IMR-90 (cell line): ENCODE measurements at regions not wholly inside any gene's neighbourhood (a gene's known extent, or its start where the extent isn't known, plus 50 kb on each side); places are given as distances from the start of the nearest gene placed in this dataset.

ENCODE experiments used
- CEBPB ChIP-seq: IDR thresholded peaks from 2 replicates; pipeline ENCODE4 v1.6.1; 2012; ENCODE audit warnings: low read depth, low read length, improper control_type of control experiment
- CHD1 ChIP-seq: IDR thresholded peaks from 2 replicates; pipeline ENCODE4 v1.6.1; 2012; ENCODE audit warnings: low read depth, low read length, improper control_type of control experiment
- FOS ChIP-seq: fragments of 150-350 bp; IDR thresholded peaks from 2 replicates; pipeline ENCODE4 v1.6.1; 2016; ENCODE audit warnings: low read depth, low read length
- MXI1 ChIP-seq: IDR thresholded peaks from 2 replicates; pipeline ENCODE4 v1.6.1; 2012; ENCODE audit warnings: low read depth, mild to moderate bottlenecking, low read length, moderate library complexity, borderline replicate concordance
- POLR2A ChIP-seq: IDR thresholded peaks from 2 replicates; pipeline ENCODE4 v1.6.1; 2012; ENCODE audit warnings: mild to moderate bottlenecking, low read depth, low read length
- RAD21 ChIP-seq: IDR thresholded peaks from 2 replicates; pipeline ENCODE4 v1.6.1; 2012; ENCODE audit warnings: low read length, improper control_type of control experiment
- RCOR1 ChIP-seq: IDR thresholded peaks from 2 replicates; pipeline ENCODE4 v1.6.1; 2012; ENCODE audit warnings: mild to moderate bottlenecking, low read length, improper control_type of control experiment; ENCODE audit not compliant: insufficient replicate concordance
- RFX5 ChIP-seq: IDR thresholded peaks from 2 replicates; pipeline ENCODE4 v1.8.0; 2012; ENCODE audit warnings: low read depth, mild to moderate bottlenecking, low read length, moderate library complexity
- TF ChIP-seq, protein P1 (sequence below): conservative IDR thresholded peaks from 2 replicates; pipeline ENCODE4 v1.5.1; 2012; ENCODE audit warnings: mild to moderate bottlenecking, low read depth, low read length, improper control_type of control experiment
- TF ChIP-seq, protein P2 (sequence below): fragments of 150-350 bp; IDR thresholded peaks from 2 replicates; pipeline ENCODE4 v1.6.1; 2016; ENCODE audit warnings: low read depth, mild to moderate bottlenecking, low read length, moderate library complexity, borderline replicate concordance

DNA sequence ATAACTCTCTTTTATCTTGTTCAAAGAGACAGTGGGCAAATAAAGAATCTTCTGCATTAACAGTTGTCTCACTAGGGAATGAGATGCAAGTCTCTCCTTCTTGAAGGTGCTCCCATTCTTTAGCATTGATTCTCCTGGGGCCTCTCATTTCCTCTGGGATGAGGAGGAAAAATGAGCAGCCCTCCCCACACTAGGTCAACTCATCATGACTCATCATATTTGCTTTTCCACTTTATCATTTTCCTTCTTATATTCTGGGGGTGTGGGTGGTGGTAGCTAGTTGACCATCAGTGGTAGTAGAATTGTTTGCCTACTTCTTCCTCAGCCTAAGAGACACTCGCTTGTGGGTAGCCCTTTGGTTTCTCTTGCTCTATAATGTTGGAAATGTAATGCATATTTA, 182.0 kb upstream of the C1orf87 start:
- TF ChIP-seq, protein P1, sequence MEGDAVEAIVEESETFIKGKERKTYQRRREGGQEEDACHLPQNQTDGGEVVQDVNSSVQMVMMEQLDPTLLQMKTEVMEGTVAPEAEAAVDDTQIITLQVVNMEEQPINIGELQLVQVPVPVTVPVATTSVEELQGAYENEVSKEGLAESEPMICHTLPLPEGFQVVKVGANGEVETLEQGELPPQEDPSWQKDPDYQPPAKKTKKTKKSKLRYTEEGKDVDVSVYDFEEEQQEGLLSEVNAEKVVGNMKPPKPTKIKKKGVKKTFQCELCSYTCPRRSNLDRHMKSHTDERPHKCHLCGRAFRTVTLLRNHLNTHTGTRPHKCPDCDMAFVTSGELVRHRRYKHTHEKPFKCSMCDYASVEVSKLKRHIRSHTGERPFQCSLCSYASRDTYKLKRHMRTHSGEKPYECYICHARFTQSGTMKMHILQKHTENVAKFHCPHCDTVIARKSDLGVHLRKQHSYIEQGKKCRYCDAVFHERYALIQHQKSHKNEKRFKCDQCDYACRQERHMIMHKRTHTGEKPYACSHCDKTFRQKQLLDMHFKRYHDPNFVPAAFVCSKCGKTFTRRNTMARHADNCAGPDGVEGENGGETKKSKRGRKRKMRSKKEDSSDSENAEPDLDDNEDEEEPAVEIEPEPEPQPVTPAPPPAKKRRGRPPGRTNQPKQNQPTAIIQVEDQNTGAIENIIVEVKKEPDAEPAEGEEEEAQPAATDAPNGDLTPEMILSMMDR: no peak
- TF ChIP-seq RFX5 (no peak), RAD21 (no peak), POLR2A (no peak), CEBPB (no peak), RCOR1 (no peak), FOS (no peak), MXI1 (no peak), CHD1 (no peak)
- TF ChIP-seq, protein P2, sequence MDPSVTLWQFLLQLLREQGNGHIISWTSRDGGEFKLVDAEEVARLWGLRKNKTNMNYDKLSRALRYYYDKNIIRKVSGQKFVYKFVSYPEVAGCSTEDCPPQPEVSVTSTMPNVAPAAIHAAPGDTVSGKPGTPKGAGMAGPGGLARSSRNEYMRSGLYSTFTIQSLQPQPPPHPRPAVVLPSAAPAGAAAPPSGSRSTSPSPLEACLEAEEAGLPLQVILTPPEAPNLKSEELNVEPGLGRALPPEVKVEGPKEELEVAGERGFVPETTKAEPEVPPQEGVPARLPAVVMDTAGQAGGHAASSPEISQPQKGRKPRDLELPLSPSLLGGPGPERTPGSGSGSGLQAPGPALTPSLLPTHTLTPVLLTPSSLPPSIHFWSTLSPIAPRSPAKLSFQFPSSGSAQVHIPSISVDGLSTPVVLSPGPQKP: no peak
